ENCODE measurements at regions not wholly inside any gene's neighbourhood (a gene's known extent, or its start where the extent isn't known, plus 50 kb on each side); places are given as distances from the start of the nearest gene placed in this dataset.

GRCh38 chr1:55321942-55322341, 106.8 kb upstream of the USP24 start:
- no peak for TF ChIP-seq POLR2A (IDR thresholded peaks at IDR 0.05; ENCODE audit: low read depth)
- no peak for TF ChIP-seq EP300 (IDR thresholded peaks at IDR 0.05)
- TF ChIP-seq POLR2AphosphoS5 (IDR thresholded peaks at IDR 0.05): no peak
